Tibial nerve (tissue), 4 donors: ENCODE measurements at regions not wholly inside any gene's neighbourhood (a gene's known extent, or its start where the extent isn't known, plus 50 kb on each side); places are given as distances from the start of the nearest gene placed in this dataset.
"Not testable (repeated sequence)": the region's sequence is repeated elsewhere in the genome, so short reads cannot be mapped to it uniquely, and the experiment has no call there.

ENCODE experiments used
- DNase-seq, 2 donors: peaks; one replicate each; pipeline ENCODE4 v3.0.0-alpha.2; 2019; ENCODE audit warnings: low spot score in 2 of 2
- H3K27ac ChIP-seq, 4 donors: fragments of 200-600 bp; sonication (generic) in 3 of 4; one replicate each; pipeline ENCODE4 v1.5.1; 2017 to 2019; ENCODE audit warnings: mild to moderate bottlenecking in 1 of 4
- H3K27me3 ChIP-seq, 2 donors: fragments of 200-600 bp; sonication (generic) in 1 of 2; one replicate each; pipeline versions ENCODE4 v1.5.1 to v1.6.0; 2017 to 2019
- H3K36me3 ChIP-seq, 3 donors: fragments of 200-600 bp; sonication (generic); one replicate each; pipeline ENCODE4 v1.5.1; 2018 to 2019
- H3K4me1 ChIP-seq, 4 donors: fragments of 200-600 bp; sonication (generic) in 3 of 4; one replicate each; pipeline ENCODE4 v1.5.1; 2017 to 2019
- H3K4me3 ChIP-seq, 4 donors: fragments of 200-600 bp; sonication (generic) in 3 of 4; one replicate each; pipeline ENCODE4 v1.5.1; 2017 to 2019; ENCODE audit warnings: mild to moderate bottlenecking in 1 of 4, moderate library complexity in 1 of 4
- H3K9me3 ChIP-seq, 4 donors: fragments of 200-600 bp; sonication (generic) in 3 of 4; one replicate each; pipeline ENCODE4 v1.5.1; 2017 to 2019
- CTCF ChIP-seq, 5 experiments: fragments of 200-600 bp in 3 of 5; fragments of 450-650 bp in 2 of 5; sonication (generic) in 3 of 5; IDR thresholded peaks; one replicate each; pipeline ENCODE4 v1.5.1; 2016 to 2019; ENCODE audit warnings: antibody characterized with exemption in 5 of 5, mild to moderate bottlenecking in 3 of 5, moderate library complexity in 2 of 5
- EP300 ChIP-seq, 2 donors: sonication (generic); formaldehyde crosslinking; IDR thresholded peaks; one replicate each; pipeline ENCODE4 v1.6.1; 2017; ENCODE audit warnings: antibody characterized with exemption in 2 of 2, mild to moderate bottlenecking in 1 of 2
- POLR2A ChIP-seq, 2 donors: fragments of 450-650 bp; IDR thresholded peaks; one replicate each; pipeline ENCODE4 v1.6.1; 2017; ENCODE audit warnings: antibody characterized with exemption in 2 of 2, mild to moderate bottlenecking in 2 of 2, moderate library complexity in 2 of 2
- WGBS, 2 donors: methylation state at CpG; one replicate each; pipeline ENCODE4 v1.1.5; 2018; 5-methylcytosine and 5-hydroxymethylcytosine counted together

GRCh38 chr6:155542036-155542435, 86.4 kb upstream of the NOX3 start:
- Histone ChIP-seq H3K27ac (no peak overlapping the region), H3K36me3 (no peaks in the 10 kb centered on the region), H3K4me3 (no peak overlapping the region), H3K4me1 (no peaks in the 10 kb centered on the region), H3K9me3 (no peaks in the 10 kb centered on the region), H3K27me3 (no peaks in the 10 kb centered on the region)
- 64 to 67% methylated on average over 4 of the region's 4 CpGs for WGBS, 2 donors
- TF ChIP-seq POLR2A (IDR thresholded peaks at IDR 0.05) (no peak), EP300 (IDR thresholded peaks at IDR 0.05) (no peak), CTCF (IDR thresholded peaks at IDR 0.05) (no peak)
- DNase-seq: no peak

GRCh38 chr6:155538708-155539390, 83.2 kb upstream of the NOX3 start:
- Histone ChIP-seq H3K9me3 (peaks cover 0 to 5% (median 1%) of the 10 kb centered on the region in 4 donors), H3K36me3 (no peaks in the 10 kb centered on the region), H3K27me3 (no peaks in the 10 kb centered on the region), H3K4me3 (no peak overlapping the region), H3K27ac (no peak overlapping the region), H3K4me1 (no peaks in the 10 kb centered on the region)
- 84 to 85% methylated on average over 3 of the region's 3 CpGs for WGBS, 2 donors
- TF ChIP-seq POLR2A (IDR thresholded peaks at IDR 0.05) (no peak), CTCF (IDR thresholded peaks at IDR 0.05) (no peak), EP300 (IDR thresholded peaks at IDR 0.05) (no peak)
- DNase-seq: no peak

GRCh38 chr6:155534678-155535077, 79.0 kb upstream of the NOX3 start:
- WGBS, 2 donors: 92 to 95% methylated on average over 2 of the region's 2 CpGs
- TF ChIP-seq CTCF (IDR thresholded peaks at IDR 0.05): no peak
- H3K4me1 ChIP-seq: peaks cover 0 to 6% (median 0%) of the 10 kb centered on the region in 4 donors
- no peaks in the 10 kb centered on the region for H3K27me3 ChIP-seq
- no peak for DNase-seq
- no peaks in the 10 kb centered on the region for H3K36me3 ChIP-seq
- H3K27ac ChIP-seq: no peak overlapping the region
- peaks cover 0 to 10% (median 5%) of the 10 kb centered on the region in 4 donors for H3K9me3 ChIP-seq
- no peak overlapping the region for H3K4me3 ChIP-seq

- Histone ChIP-seq H3K4me3 (no peak overlapping the region), H3K27ac (no peak overlapping the region), H3K27me3 (no peaks in the 10 kb centered on the region), H3K4me1 (peaks cover 0 to 17% (median 0%) of the 10 kb centered on the region in 4 donors), H3K36me3 (no peaks in the 10 kb centered on the region), H3K9me3 (peaks cover 0 to 10% (median 3%) of the 10 kb centered on the region in 4 donors)
- DNase-seq: peak in 1 of 2 donors; percentile 23
- TF ChIP-seq CTCF (IDR thresholded peaks at IDR 0.05): peak; percentile 35 to 61 (median 46)
- no peak for TF ChIP-seq POLR2A (IDR thresholded peaks at IDR 0.05)
- WGBS, 2 donors: 42 to 43% methylated on average over 4 of the region's 4 CpGs
Measured at GRCh38 chr6:155530219-155530834, 74.7 kb upstream of the NOX3 start.

GRCh38 chr6:155529814-155530213, 74.2 kb upstream of the NOX3 start:
- H3K27ac ChIP-seq: peak overlapping the region in 1 of 4 donors; percentile 42
- not testable (repeated sequence) for H3K36me3 ChIP-seq, H3K27me3 ChIP-seq, DNase-seq, H3K4me3 ChIP-seq
- 91 to 98% methylated on average over 7 of the region's 7 CpGs for WGBS, 2 donors
- H3K9me3 ChIP-seq: peaks cover 0 to 10% (median 3%) of the 10 kb centered on the region in 4 donors
- peaks cover 0 to 17% (median 0%) of the 10 kb centered on the region in 4 donors for H3K4me1 ChIP-seq
